Gastroesophageal sphincter (tissue), 2 donors: ENCODE measurements at regions not wholly inside any gene's neighbourhood (a gene's known extent, or its start where the extent isn't known, plus 50 kb on each side); places are given as distances from the start of the nearest gene placed in this dataset.

Experiments
- EP300 ChIP-seq: sonication (generic); formaldehyde crosslinking; IDR thresholded peaks from one replicate; pipeline ENCODE4 v1.6.1; 2017; ENCODE audit warnings: antibody characterized with exemption, mild to moderate bottlenecking
- POLR2A ChIP-seq, 2 donors: fragments of 450-650 bp; IDR thresholded peaks; one replicate each; pipeline ENCODE4 v1.6.1; 2017; ENCODE audit warnings: antibody characterized with exemption in 2 of 2, mild to moderate bottlenecking in 2 of 2, moderate library complexity in 1 of 2

DNA sequence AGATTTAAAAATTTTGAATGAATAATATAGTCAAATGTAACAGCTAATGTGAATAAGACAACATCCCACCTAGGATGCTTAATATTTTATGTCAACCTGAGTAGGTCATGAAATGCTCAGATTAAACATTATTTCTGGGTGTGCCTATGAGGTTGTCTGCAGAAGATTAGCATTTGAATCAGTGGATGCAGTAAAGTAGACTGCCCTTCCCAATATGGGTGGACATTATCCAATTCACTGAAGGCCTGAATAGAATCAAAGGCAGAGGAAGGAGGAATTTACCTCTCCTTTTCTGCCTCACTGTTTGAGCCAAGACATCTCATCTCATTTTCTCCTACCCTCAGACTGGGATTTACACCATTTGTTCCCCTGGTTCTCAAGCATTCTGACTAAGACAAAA lies 1582.3 kb downstream of the EFNA5 start:
- TF ChIP-seq POLR2A (IDR thresholded peaks at IDR 0.05) (no peak), EP300 (no peak)
